ENCODE measurements at regions not wholly inside any gene's neighbourhood (a gene's known extent, or its start where the extent isn't known, plus 50 kb on each side); places are given as distances from the start of the nearest gene placed in this dataset.

DNA sequence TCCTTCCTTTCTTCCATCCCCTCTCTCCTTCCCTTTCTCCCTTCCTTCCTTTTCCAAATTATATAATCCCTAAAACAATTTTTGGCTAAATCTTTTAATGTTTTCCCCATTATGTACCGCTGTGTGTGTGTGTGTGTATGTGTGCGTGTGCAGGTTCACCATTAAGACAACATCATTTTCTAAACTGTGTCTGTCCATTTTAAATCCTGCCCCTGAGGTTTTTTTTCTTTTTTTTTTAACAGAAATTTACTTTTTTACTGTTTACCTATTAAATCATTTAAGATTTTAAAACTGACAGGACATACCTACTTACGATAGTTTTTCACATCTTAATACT, 366.3 kb upstream of the EPHA7 start:
- TF ChIP-seq, protein P1, sequence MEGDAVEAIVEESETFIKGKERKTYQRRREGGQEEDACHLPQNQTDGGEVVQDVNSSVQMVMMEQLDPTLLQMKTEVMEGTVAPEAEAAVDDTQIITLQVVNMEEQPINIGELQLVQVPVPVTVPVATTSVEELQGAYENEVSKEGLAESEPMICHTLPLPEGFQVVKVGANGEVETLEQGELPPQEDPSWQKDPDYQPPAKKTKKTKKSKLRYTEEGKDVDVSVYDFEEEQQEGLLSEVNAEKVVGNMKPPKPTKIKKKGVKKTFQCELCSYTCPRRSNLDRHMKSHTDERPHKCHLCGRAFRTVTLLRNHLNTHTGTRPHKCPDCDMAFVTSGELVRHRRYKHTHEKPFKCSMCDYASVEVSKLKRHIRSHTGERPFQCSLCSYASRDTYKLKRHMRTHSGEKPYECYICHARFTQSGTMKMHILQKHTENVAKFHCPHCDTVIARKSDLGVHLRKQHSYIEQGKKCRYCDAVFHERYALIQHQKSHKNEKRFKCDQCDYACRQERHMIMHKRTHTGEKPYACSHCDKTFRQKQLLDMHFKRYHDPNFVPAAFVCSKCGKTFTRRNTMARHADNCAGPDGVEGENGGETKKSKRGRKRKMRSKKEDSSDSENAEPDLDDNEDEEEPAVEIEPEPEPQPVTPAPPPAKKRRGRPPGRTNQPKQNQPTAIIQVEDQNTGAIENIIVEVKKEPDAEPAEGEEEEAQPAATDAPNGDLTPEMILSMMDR (IDR thresholded peaks at IDR 0.05) = no peak
- TF ChIP-seq POLR2A (IDR thresholded peaks at IDR 0.05) = no peak

Data from thyroid gland (tissue), 4 donors.